SJSA1 (cell line): ENCODE measurements at regions not wholly inside any gene's neighbourhood (a gene's known extent, or its start where the extent isn't known, plus 50 kb on each side); places are given as distances from the start of the nearest gene placed in this dataset.
"Not testable (repeated sequence)": the region's sequence is repeated elsewhere in the genome, so short reads cannot be mapped to it uniquely, and the experiment has no call there.

Experiments
- DNase-seq, 2 experiments: peaks; one replicate each; pipeline ENCODE4 v3.0.0-alpha.2; 2015 to 2020; ENCODE audit warnings: low spot score in 2 of 2, low read depth in 1 of 2
- H3K27ac ChIP-seq: fragments of 250-450 bp; sonication (Bioruptor Pico); 2 replicates; pipeline ENCODE4 v1.5.1; 2020; ENCODE audit warnings: mild to moderate bottlenecking, moderate library complexity
- H3K27me3 ChIP-seq: fragments of 250-450 bp; sonication (Bioruptor Pico); replicated peaks from 2 replicates; pipeline ENCODE4 v1.5.1; 2020; ENCODE audit warnings: mild to moderate bottlenecking, moderate library complexity
- H3K36me3 ChIP-seq: fragments of 250-450 bp; sonication (Bioruptor Pico); 2 replicates; pipeline ENCODE4 v1.5.1; 2020; ENCODE audit warnings: mild to moderate bottlenecking
- H3K4me1 ChIP-seq: fragments of 250-450 bp; sonication (Bioruptor Pico); replicated peaks from 2 replicates; pipeline ENCODE4 v1.6.1; 2021; ENCODE audit warnings: mild to moderate bottlenecking
- H3K4me3 ChIP-seq: fragments of 250-450 bp; sonication (Bioruptor Pico); 2 replicates; pipeline ENCODE4 v1.5.1; 2020; ENCODE audit warnings: mild to moderate bottlenecking
- H3K9me3 ChIP-seq: fragments of 250-450 bp; sonication (Bioruptor Pico); replicated peaks from 2 replicates; pipeline ENCODE4 v1.5.1; 2020; ENCODE audit warnings: mild to moderate bottlenecking

DNA sequence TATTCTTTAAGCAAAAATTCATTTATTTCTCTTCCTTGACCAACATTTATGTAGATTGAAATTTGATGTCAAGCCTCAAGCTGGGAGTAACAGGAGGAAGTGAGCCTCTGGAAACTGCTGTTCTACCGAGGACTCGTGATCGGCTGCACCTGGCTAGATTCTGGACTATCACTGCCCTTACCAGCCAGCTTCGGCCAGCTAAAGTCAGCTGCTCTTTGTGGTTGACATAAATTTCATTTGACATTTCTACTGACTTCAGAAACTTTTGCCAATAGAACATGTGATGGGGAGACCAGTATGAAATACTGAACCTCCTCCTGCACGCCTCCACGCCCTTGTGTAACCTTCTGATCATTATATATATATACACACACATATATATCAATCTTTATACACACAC lies 74.2 kb upstream of the RGPD5 start:
- H3K36me3 ChIP-seq: no peaks in the 10 kb centered on the region
- H3K27me3 ChIP-seq: no peaks in the 10 kb centered on the region
- H3K4me1 ChIP-seq: no peaks in the 10 kb centered on the region
- DNase-seq: peak in 1 of 2 experiments; percentile 1
- no peak overlapping the region for H3K4me3 ChIP-seq
- no peaks in the 10 kb centered on the region for H3K9me3 ChIP-seq
- H3K27ac ChIP-seq: no peak overlapping the region

DNA sequence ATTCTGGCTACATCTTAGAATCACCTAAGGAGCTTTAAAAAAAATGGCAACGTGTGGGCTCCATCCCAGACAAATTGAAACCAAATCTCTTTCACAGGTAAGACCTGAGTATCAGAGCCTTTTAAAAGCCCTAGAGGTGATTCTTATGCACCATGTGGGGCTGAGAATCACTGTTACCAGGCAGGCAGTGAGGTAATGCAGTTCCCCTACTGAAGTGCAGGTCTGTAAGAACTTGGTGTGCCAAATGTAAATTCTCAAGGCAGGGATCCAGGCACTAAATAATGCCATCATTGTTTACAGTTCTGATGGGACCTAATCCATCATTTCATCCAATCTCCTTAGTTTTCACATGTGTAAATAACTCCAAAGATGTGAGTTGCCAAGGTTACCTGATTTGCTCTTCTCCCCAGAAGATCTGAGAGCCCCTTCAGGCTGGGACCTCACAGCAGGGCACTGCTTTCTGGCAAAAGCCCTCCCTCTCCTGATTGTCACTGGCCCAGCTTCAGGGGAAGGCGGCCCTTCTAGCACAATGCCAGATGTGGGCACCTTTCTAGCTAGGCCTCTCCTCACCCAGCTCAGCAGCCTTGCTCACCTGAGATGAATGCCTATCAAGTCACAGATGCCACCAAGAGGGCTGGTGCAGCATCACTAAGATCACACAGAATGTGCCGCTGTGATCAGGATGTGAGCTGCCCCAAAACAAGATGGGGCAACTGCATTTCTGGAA lies 73.6 kb upstream of the RGPD5 start:
- no peak overlapping the region for H3K27ac ChIP-seq
- no peaks in the 10 kb centered on the region for H3K9me3 ChIP-seq
- no peaks in the 10 kb centered on the region for H3K36me3 ChIP-seq
- H3K4me3 ChIP-seq: no peak overlapping the region
- H3K27me3 ChIP-seq: no peaks in the 10 kb centered on the region
- DNase-seq: peak in 1 of 2 experiments; percentile 22
- no peaks in the 10 kb centered on the region for H3K4me1 ChIP-seq

DNA sequence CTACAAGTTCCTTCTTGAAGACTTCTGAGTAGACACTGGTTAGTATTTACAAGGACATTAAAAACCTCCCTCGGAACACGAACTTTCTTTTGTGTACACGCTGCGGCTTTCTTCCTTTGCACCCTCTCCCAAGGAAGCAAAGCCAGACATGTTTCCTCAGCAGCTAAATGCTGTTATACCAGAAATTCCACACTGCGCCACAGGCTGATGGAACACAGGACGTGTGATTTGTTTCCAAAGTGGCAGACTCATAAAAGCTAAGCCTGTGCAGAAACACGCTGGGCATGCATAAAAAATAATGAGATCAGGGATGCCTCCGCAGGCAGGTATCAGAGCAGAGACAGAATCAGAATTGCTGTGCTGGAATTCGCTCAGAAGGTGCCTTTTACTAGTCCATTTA lies 73.0 kb upstream of the RGPD5 start:
- DNase-seq: peak in 1 of 2 experiments; percentile 5
- no peaks in the 10 kb centered on the region for H3K36me3 ChIP-seq
- no peaks in the 10 kb centered on the region for H3K4me1 ChIP-seq
- H3K27ac ChIP-seq: no peak overlapping the region
- no peak overlapping the region for H3K4me3 ChIP-seq
- no peaks in the 10 kb centered on the region for H3K27me3 ChIP-seq
- no peaks in the 10 kb centered on the region for H3K9me3 ChIP-seq

DNA sequence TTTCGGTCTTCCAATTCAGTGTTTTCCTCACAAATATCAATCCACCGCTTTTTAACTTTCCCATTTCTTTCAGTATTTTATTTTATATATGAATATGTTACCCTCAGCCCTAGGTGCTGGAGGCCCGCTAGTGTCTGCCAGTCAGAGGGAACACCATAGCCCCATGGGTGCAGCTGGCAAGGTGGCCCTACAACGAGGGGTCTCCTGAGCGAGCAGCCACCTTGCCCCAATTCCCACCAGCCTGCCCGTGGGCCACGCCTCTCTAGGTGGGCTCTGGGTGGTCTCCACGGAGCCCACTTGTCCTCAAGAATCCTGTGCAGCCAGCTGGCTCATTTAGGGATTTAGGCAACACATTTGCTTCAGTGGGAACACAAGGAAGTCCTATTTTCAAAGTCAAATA lies 72.5 kb upstream of the RGPD5 start:
- no peaks in the 10 kb centered on the region for H3K36me3 ChIP-seq
- DNase-seq: peak in 1 of 2 experiments; percentile 35
- H3K9me3 ChIP-seq: no peaks in the 10 kb centered on the region
- no peak overlapping the region for H3K4me3 ChIP-seq
- H3K27me3 ChIP-seq: no peaks in the 10 kb centered on the region
- no peak overlapping the region for H3K27ac ChIP-seq
- no peaks in the 10 kb centered on the region for H3K4me1 ChIP-seq

DNA sequence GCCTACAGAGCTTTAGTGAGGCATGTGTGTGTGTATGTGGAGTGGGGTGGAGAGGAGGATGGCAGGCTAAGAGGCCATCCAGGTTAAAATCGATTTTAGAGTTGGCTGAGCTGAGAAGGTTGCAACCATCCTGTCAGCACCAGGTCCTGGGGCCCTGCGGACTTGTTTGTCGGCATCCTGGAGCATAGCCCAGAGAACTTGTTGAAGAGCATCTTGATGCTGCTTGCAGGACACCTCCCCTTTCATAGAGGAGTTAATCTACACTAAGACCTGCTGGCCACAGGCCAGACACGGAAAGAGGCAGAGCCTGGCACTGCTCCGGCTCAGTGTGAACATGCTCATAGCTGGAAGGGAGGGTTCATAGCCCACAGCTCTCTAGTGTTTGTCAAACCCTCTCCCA lies 72.1 kb upstream of the RGPD5 start:
- Histone ChIP-seq H3K4me3 (no peak overlapping the region), H3K4me1 (no peaks in the 10 kb centered on the region), H3K36me3 (no peaks in the 10 kb centered on the region), H3K27ac (no peak overlapping the region), H3K27me3 (no peaks in the 10 kb centered on the region), H3K9me3 (no peaks in the 10 kb centered on the region)
- peak in 1 of 2 experiments; percentile 35 for DNase-seq

DNA sequence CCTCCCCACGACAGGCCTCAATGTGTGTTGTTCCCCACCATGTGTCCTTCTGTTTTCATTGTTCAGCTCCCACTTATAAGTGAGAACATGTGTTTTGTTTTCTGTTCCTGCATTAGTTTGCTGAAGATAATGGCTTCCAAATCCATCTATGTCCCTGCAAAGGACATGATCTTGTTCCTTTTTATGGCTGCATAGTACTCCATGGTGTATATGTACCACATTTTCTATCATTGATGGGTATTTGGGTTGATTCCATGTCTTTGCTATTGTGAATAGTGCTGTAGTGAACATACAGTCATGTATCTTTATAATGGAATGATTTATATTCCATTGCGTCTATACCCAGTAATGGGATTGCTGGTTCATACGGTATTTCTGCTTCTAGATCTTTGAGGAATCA lies 71.5 kb upstream of the RGPD5 start:
- H3K4me1 ChIP-seq, DNase-seq, H3K9me3 ChIP-seq, H3K36me3 ChIP-seq, H3K27ac ChIP-seq, H3K4me3 ChIP-seq, H3K27me3 ChIP-seq: not testable (repeated sequence)

DNA sequence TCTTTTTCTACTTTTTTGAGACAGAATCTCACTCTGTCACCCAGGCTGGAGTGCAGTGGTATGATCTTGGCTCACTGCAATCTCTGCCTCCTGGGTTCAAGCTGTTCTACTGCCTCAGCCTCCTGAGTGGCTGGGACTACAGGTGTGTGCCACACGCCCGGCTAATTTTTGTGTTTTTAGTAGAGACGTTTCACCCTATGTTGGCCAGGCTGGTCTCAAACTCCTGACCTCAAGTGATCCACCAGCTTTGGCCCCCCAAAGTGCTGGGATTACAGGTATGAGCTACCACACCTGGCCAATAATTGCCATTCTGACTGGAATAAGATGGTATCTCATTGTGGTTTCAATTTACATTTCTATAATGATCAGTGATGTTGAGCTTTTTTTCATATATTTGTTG lies 71.0 kb upstream of the RGPD5 start:
- not testable (repeated sequence) for DNase-seq, H3K27me3 ChIP-seq

DNA sequence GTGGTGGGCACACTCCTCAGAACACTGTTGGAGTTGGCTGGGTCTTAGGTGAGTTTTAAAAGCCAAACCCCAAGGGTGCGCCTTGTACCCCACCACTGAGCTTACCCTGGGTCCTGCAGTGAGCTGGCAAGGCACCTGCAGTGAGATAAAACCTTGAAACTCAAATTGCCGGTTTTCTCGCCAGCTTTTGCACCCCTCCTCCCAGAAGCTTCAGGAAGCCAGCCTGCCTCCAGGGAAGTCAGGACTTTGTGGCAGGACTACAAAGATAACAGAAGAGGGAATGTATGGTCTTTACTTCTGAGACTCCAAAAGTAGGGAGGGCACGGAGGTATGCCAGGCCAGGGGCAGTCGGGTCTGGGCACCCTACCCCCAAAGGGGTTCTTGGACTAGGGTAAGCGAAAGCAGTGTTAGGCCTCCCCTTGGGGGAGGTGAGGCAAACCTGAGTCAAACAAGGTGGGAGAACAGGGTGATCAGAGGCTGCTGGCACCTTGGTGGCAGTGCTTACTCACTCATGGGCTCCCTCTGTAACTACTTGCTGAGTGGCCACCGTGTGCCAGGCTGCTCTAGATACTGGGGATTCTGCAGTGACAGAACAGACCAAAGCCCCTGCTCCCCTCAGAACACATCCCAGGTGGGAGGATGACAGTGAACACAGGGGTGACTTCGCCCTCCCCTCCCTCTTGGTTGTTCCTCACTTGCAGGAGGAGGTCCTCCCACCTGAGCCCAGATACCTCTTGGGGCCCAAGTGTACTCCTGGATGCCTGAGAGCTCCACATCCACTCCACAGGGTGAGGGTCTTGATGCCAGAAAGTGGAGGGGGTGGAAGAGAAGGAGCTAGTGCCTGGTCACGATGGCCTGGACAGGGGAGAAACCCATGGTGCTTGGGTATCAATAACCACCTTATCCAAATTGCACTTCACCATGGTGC lies 69.3 kb upstream of the RGPD5 start:
- H3K9me3 ChIP-seq: no peaks in the 10 kb centered on the region
- no peak overlapping the region for H3K27ac ChIP-seq
- no peaks in the 10 kb centered on the region for H3K27me3 ChIP-seq
- no peaks in the 10 kb centered on the region for H3K36me3 ChIP-seq
- H3K4me1 ChIP-seq: no peaks in the 10 kb centered on the region
- peak in 1 of 2 experiments; percentile 31 for DNase-seq
- H3K4me3 ChIP-seq: no peak overlapping the region

More for the DNA sequence above, 71.0 kb upstream of the RGPD5 start:
- H3K27ac ChIP-seq, H3K4me3 ChIP-seq, H3K9me3 ChIP-seq, H3K4me1 ChIP-seq, H3K36me3 ChIP-seq: not testable (repeated sequence)

DNA sequence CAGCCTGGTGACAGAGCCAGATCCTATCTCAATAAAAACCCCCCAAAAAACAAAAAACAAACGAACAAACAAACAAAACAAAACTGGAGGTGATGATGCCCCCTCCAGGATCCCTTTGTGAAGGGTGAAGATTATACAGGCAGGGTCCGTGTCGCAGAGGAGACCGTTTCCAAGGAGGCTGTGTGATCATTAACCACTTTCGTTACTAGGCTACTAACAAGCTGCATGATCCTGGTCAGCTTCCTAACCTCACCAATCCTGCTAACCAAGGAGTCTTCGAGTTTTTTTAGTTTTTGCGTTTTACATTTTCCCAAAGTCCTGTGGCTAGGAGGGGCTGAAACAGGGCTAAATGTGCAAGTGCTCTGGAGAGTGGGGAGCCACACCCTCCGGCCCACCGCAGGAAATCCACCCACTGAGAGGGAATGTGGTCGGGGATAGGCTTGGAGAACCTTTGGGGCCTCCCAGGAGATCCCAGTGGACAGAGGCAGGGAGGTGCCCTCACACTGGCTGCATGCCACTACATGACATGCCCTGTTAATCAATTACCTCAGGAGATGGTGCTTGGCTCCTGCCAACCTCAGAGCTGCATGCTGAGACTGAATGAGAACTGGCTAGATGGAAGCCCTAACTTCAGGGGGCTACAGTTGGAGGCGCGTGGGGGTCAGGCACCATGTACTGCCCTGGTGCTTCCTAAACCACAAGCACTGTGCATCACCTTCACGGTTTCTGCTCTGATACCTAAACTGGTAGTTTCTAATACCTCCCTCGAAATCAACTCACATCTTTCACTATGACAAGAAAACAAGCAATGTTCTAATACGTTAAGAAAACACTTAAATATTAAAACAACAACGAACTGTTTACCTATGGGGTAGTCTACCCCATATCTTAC lies 67.5 kb upstream of the RGPD5 start:
- Histone ChIP-seq H3K9me3 (no peaks in the 10 kb centered on the region), H3K4me1 (no peaks in the 10 kb centered on the region), H3K36me3 (no peaks in the 10 kb centered on the region), H3K4me3 (no peak overlapping the region), H3K27ac (no peak overlapping the region), H3K27me3 (0 out of 2 replicates have a peak, but pooled peaks cover 4% of the 10 kb centered on the region)
- peak in 1 of 2 experiments; percentile 25 for DNase-seq

DNA sequence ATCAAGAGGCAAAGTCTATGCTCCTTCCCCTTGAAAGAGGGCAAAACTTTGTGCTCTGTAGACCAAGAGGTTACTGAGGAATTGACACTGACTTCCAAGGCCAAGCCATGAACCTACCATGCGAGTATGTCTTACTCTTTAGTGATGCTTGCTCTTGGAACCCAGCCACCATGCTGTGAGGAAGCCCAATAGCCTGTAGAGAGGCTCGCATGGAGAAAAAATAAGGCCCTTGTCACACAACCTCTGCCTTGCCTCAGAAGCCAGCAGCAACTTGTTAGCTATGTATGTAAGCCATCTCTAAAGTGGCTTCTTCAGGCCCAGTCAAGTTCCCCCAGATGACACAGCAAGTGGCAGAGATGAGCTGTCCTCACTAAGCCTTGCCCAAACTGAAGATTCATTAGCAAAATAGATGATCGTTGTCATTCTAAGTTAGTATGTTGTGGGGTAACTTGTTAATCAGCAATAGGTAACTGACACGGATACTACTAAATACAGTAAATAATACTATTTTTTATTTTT lies 66.1 kb upstream of the RGPD5 start:
- no peaks in the 10 kb centered on the region for H3K4me1 ChIP-seq
- no peaks in the 10 kb centered on the region for H3K9me3 ChIP-seq
- H3K27me3 ChIP-seq: 0 out of 2 replicates have a peak, but pooled peaks cover 4% of the 10 kb centered on the region
- no peak overlapping the region for H3K4me3 ChIP-seq
- H3K36me3 ChIP-seq: no peaks in the 10 kb centered on the region
- no peak overlapping the region for H3K27ac ChIP-seq
- DNase-seq: peak in 1 of 2 experiments; percentile 28

DNA sequence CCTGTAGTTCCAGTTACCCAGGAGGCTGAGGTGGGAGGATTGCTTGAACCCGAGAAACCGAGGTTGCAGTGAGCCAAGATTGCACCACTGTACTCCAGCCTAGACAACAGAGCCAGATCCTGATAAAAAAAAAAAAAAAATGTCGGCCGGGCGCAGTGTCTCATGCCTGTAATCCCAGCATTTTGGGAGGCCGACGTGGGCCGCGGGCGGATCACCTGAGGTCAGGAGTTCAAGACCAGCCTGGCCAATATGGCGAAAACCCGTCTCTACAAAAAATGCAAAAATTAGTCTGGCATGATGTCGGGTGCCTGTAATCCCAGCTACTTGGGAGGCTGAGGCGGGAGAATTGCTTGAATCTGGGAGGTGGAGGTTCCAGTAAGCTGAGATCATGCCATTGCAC lies 60.4 kb upstream of the RGPD5 start:
- not testable (repeated sequence) for H3K27ac ChIP-seq, H3K4me3 ChIP-seq, H3K36me3 ChIP-seq, H3K4me1 ChIP-seq, H3K27me3 ChIP-seq, H3K9me3 ChIP-seq
- peak in 1 of 2 experiments; percentile 11 for DNase-seq

DNA sequence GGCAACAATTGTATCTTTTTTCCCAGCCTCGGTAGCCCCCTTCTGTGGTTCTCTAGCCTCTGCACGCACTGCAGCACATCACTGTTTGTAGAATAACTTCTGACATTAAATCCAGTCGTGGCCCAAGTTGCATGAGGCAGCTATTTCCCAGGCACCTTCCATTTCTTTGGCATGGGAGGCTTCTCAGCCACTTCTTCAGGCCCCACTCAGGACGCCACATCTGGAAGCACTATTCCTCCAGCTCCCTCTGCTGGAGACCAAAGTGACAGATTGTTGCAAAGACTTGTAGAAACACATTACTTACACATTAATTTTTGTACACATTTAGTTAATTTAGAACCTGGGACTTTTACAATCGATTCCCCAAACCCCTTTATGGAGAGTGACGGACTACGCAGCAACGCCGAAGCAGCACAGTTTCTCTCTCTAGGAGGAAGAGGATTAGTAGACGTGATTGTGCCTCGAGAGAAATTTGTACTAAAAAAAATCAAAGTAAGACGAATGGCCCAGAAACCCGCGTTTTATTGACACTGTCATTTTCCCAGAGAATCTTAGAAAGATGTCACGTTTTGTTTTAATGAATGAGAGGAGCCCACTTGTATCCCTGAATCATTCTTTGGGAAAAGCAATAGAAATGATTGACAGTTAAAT lies 57.8 kb upstream of the RGPD5 start:
- Histone ChIP-seq H3K27me3 (no peaks in the 10 kb centered on the region), H3K9me3 (no peaks in the 10 kb centered on the region), H3K4me1 (no peaks in the 10 kb centered on the region), H3K4me3 (no peak overlapping the region), H3K27ac (no peak overlapping the region), H3K36me3 (no peaks in the 10 kb centered on the region)
- DNase-seq: peak; percentile 50 to 61
